Inferior parietal cortex (tissue), 1 donor: ENCODE measurements at regions not wholly inside any gene's neighbourhood (a gene's known extent, or its start where the extent isn't known, plus 50 kb on each side); places are given as distances from the start of the nearest gene placed in this dataset.

Source experiments
- DNase-seq: peaks from one replicate; pipeline ENCODE4 v3.0.0-alpha.2; 2016; ENCODE audit errors: extremely low spot score

DNA sequence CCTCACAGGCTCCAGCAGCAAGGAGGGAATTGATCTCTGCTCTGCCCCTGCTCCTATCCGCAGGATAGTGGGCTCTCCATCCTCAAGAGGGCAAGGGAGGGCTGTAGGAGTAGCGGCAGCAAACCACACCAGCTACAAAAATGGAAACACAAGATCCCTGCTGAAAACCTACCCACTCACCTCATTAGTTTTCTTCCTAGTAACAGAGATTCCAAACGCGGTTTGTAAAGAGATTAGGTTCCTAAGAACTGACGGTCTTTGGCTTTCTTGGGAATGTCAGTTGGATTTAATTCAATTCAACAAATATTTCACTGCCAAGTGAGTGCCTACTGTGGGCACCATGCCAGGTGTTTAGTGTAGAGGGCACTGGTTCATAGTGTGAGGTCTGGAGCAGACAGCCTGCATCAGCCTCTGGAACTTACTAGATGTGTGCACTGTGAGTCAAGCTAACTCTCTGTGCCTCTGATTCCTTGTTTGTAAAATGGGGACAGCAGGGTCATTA is 84.7 kb downstream of the MRPL46 start:
- DNase-seq = no peak

DNA sequence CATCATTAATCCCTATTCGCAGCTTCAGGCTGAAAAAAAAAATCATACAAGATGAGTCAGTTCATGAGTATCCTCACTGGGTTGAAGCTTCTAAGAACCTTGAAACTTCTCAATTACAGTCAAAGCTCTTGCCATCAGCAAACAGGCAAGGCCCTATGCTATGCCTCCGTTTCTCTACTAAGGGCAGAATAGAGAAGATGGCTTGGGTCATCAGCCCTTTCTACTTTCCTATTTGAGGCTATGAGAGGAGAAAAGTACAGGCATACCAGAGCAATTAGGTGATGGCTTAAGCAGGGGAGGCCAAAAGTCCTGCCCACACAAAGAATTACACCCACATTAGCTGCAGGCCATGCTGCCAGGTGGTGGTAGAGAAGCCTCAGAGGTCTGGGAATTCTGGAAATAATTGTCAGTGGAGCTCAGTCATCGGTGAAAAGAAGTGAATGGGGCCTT is 89.0 kb downstream of the MRPL46 start:
- no peak for DNase-seq

DNA sequence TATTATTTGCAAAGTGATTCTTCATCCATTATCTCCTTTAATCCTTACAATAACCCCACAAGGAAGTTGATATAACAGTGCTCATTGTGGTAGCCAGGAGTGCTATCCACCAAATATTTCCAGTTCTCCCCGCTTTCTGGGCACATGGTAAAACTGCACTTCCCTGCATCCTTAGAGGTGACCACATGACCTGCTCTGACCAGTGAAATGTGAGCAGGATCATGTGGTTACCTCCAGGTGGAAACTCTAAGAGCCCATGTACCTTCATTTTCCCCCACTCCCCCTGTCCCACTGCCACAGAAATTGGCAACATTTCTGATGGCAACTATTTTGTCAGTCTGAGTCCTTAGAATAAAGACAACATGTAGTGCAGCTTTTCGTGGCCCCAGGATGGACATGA is 89.7 kb downstream of the MRPL46 start:
- no peak for DNase-seq

DNA sequence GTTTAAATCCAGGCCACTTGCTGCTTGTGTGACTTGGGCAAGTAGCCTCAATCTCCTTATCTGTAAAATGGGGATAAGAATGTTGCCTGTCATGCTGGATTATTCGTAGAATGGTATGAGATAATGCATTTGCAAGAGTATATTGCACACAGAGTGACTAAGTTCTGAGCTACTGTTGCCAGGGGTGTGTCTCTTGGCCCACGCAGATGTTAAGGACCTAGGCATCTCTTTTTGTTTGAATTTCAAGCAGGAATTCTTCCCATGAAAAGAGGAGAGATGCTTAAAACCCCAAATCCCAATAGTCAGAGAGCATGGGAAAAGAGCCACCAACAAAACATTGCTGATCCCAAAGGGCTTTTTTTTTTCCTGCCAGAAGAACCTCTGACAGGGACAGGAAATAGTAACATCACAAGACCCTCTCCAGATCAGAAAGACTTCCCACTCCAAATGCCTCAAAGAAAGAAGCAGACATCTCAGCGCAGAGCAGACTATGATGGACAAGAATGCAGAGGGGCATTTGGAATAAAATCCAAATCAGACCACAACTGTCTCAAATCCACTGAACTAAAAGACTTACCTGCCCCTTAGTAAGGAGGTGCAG is 90.5 kb downstream of the MRPL46 start:
- no peak for DNase-seq

DNA sequence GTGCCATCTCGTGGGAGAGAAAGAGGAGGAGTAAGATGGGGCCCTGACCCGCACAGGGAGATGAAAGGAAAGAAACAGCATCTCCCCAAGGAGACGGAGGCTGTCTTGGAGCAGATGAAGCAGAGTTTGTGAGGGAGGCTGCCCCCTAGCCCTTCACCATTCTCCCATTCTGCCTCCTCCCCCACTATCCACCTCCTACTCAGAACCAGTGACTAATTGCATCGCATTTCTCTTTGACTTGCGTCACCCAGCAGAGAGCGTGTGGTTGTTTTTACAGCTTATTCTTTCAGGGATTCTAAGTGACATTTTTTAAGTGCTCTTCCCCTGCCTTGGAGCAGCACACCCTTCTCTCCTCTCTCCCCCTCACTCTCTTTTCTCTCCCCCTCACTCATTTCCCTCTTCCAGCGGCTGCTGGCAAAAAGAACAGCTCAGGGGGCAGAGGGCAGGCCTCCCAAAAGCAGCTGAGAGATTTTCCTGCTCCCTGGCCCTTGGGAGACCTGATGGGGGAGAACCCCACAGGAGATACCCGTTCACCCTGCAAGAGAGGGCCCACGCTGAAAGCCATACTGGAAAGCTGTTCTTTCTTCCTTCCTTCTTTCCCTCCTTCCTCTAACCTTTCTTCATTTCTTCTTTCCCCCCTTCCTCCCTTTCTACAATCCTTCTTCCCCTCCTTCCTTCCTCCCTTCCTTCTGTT is 91.8 kb downstream of the MRPL46 start:
- DNase-seq = peak; percentile 32

- no peak for DNase-seq
These were observed 102.1 kb downstream of the MRPL46 start for GRCh38 chr15:88365124-88365523.

- DNase-seq = no peak
These were observed 92.2 kb upstream of the NTRK3 start for GRCh38 chr15:88348579-88349230.

GRCh38 chr15:88345962-88346361 is 89.4 kb upstream of the NTRK3 start:
- no peak for DNase-seq

GRCh38 chr15:88344786-88345185 is 88.2 kb upstream of the NTRK3 start:
- DNase-seq = no peak

- no peak for DNase-seq
These were observed 86.1 kb upstream of the NTRK3 start for GRCh38 chr15:88342666-88343065.

DNA sequence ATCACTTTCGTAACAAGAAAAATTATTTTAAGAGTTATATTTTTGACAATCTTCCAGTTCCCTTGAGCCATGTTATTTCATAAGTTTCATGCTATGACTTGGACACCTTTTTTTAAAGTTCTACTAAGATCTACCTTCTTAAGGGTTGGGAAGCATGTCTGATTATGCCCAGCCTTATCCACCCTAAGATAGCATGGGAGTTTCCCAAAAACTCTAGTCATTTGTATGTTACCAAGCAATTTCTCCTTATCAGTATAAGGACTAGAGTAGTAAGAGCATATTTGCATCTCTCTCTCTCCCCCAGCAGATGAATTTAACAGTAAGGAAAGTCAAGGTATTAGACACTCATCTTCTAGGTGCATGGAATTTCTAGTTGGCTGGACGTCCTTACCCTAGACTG is 85.1 kb upstream of the NTRK3 start:
- no peak for DNase-seq

- no peak for DNase-seq
These were observed 84.5 kb upstream of the NTRK3 start for GRCh38 chr15:88341006-88341405.

- DNase-seq = no peak
These were observed 81.5 kb upstream of the NTRK3 start for GRCh38 chr15:88337993-88338392.

GRCh38 chr15:88335074-88335473 is 78.5 kb upstream of the NTRK3 start:
- no peak for DNase-seq

DNA sequence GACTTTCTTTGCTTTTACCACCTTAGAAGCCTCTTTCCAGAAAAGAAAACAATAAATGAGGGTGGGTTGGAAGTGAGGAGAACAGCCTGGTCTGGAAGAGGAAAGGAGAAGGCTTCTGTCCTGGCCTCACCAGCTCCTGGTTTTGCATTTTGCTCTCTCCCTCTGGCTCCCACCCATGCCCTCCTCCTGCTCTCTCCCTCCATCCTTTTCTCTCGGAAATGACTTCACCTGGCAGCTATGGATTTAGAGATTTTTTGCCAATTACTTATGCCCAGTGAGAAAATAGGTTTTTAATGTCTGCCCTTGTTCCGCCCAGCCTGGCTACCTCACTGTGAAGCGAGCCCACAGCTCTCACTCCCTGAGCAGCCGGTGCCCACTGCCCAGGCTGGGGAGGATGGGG is 77.9 kb upstream of the NTRK3 start:
- no peak for DNase-seq

DNA sequence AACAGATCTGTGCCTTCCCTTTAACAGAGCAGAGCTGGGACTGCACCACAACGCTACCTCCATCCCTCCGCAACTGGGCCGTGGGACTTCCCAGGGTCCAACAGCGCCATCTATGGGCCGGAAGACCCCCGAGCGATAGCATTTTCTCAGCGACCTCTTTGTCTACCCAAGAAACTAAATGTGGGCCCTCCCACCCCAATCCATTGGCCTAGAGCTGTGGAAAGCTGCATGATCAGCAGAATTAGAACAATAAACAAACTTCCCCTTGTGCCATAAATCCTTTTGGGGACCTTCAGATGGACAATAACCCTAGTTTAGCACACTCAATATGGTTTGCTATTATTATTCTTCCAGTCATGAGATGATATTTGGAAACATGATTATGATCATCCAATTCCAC is 74.8 kb upstream of the NTRK3 start:
- DNase-seq = no peak

- no peak for DNase-seq
These were observed 70.4 kb upstream of the NTRK3 start for GRCh38 chr15:88326924-88327323.

- DNase-seq = no peak
These were observed 68.2 kb upstream of the NTRK3 start for GRCh38 chr15:88324741-88325065.

GRCh38 chr15:88323976-88324740 is 67.6 kb upstream of the NTRK3 start:
- DNase-seq = no peak

DNA sequence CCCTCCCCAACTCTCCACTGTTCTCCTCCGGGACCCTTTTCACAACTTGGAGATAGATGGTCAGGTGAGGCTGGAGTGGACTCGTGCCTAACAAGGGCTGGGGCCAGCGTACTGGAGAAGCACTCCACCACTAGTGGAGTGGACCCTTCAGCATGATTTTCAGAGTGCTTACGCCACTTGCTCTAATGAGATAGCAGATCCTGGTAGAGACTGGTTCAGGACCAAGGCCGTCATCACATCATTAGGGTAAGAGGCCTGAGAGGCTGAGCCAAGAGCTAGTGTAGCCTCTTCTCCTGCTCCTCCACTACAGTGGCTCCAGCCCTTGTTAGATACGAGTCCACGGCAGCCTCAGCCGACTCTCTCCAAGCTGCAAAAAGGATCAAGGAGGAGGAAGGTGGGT is 66.9 kb upstream of the NTRK3 start:
- DNase-seq = no peak

DNA sequence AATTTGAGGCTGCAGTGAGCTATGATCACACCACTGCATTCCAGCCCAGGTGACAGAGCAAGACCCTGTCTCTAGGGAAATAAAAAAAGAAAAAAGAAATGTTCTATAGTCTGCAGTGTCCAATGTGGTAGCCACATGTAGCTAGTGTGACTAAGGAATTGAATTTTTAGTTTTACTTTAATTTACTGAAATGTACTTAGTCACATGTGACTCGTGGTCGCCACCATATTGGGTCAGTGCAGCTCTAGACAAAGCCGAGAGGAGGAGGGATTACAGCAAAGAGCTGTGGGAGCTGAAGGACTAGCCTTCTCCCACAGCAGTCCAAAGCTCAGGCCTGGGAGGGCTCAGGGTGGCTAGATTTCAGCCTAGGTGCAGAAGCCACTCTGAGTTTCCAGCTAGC is 65.9 kb upstream of the NTRK3 start:
- DNase-seq = no peak

DNA sequence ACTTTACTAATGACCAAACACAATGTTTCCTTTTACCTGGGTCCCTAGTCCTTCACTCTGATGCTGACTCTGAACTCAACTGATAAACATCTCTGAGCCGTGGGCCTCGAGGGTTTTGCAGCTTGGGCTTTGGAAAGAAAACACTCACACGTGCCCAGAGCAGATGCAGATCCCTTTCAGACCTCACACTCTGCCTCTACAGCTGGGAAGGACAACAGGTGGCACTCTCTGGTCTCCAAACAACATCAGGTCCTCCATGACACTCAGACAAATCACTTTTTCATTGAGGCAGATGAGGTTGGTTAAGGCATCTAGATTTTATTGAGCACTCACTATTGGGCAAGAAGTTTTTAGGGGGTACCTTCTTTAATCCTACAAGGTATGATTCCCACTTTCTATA is 64.7 kb upstream of the NTRK3 start:
- no peak for DNase-seq

GRCh38 chr15:88316586-88316985 is 60.0 kb upstream of the NTRK3 start:
- DNase-seq = no peak
